ENCODE measurements at regions not wholly inside any gene's neighbourhood (a gene's known extent, or its start where the extent isn't known, plus 50 kb on each side); places are given as distances from the start of the nearest gene placed in this dataset.

DNA sequence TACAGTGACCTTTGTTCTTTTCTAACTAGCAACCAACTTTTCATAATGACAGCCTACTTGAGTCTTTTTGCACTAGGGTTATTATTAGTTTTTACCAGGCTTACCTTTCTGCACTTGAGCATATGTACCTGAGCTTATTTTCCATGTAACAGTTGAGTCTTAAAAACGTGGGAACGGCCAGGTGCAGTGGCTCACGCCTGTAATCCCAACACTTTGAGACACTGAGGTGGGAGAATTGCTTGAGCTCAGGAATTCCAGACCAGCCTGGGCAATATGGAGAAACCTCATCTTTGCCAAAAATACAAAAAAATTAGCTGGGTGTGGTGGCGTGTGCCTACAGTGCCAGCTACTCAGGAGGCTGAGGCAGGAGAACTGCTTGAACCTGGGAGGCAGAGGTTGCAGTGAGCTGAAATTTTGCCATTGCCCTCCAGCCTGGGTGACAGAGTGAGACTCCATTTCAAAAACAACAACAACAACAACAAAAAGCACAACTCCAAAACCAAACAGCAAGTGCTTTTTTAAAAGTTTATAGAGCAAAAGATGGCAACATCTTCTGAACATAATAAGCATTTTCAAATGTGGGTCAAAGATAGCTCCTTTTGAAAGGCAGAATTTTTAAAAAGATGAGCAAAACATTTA, 57.1 kb upstream of the CD28 start:
- H3K36me3 ChIP-seq (ENCODE audit: control insufficient read depth in 1 of 2, insufficient read depth in 2 of 2, low read length in 2 of 2): no peaks in the 10 kb centered on the region
- H2AFZ ChIP-seq (ENCODE audit: insufficient read depth, low read length, poor library complexity): no peak overlapping the region
- H4K91ac ChIP-seq (ENCODE audit: low read depth, low read length): no peak overlapping the region
- no peak for DNase-seq
- no peak overlapping the region for H2BK120ac ChIP-seq (ENCODE audit: insufficient read depth, low read length, poor library complexity)
- no peak overlapping the region for H3K23ac ChIP-seq (ENCODE audit: low read length)
- no peak overlapping the region for H3K14ac ChIP-seq (ENCODE audit: low read length)
- H2BK12ac ChIP-seq (ENCODE audit: low read length): no peak overlapping the region
- H3K4me1 ChIP-seq (ENCODE audit: control insufficient read depth in 1 of 2, insufficient read depth in 2 of 2, low read length in 2 of 2): no peaks in the 10 kb centered on the region
- no peak overlapping the region for H4K8ac ChIP-seq (ENCODE audit: low read depth, low read length)
- no peaks in the 10 kb centered on the region for H3K9me3 ChIP-seq (ENCODE audit: insufficient read depth, low read depth, low read length)
- no peak overlapping the region for H3K18ac ChIP-seq (ENCODE audit: low read length)
- H3K9ac ChIP-seq (ENCODE audit: low read length): no peak overlapping the region
- H2AK5ac ChIP-seq (ENCODE audit: low read length): no peak overlapping the region
- H4K12ac ChIP-seq (ENCODE audit: low read depth, low read length): no peak overlapping the region
- no peaks in the 10 kb centered on the region for H3K27me3 ChIP-seq (ENCODE audit: insufficient read depth, low read length)
- H3K4me3 ChIP-seq (ENCODE audit: low read depth, low read length): no peak overlapping the region
- no peak overlapping the region for H3K4ac ChIP-seq (ENCODE audit: low read depth, low read length)
- no peaks in the 10 kb centered on the region for H3K79me2 ChIP-seq (ENCODE audit: control insufficient read depth, insufficient read depth, low read length, poor library complexity)
- no peak overlapping the region for H3K27ac ChIP-seq (ENCODE audit: low read depth, low read length)
- H3K4me2 ChIP-seq (ENCODE audit: low read length): no peak overlapping the region
- peaks cover 2% of the 10 kb centered on the region for H3K79me1 ChIP-seq (ENCODE audit: low read length)
- no CpG with 5 or more reads among the region's 4 CpGs for WGBS (ENCODE audit: extremely low coverage, insufficient coverage, insufficient read length)
- no peak overlapping the region for H2BK5ac ChIP-seq (ENCODE audit: low read depth, low read length, poor library complexity)

DNA sequence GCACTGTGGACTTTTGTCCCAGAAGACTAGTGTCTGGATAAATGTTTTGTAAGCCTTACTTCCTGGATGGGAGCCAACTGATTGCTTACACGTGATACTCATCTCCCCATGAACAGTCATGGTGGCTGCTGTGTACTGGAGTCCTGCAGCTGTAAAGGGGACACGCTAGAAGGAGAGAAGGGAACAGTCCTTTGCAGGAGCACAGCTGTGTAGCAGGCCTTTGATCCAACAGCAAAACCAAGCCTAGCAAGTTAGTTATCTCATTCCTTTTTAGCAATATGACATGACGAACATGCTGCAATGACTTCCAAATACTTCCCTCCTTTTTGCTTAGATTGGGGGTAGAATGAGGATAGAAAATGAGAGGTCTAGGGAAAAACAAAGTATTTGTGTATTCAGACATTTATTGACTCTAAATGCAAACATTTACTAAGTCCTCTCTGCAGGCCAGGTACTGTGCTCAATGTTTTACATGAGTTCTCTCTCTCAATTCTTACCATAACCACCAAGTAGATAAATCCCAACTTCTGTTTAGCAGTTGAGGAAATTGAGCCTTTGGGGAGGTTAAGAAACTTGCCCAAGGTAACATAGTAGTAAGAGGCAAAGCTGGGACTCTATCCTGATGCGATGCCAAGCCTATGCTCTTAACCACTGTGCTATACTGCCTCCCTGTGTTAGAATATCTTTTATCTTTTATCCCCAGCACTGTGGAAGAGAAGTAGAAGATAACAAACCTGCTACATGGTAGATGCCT, 55.4 kb upstream of the CD28 start:
- no peak overlapping the region for H3K18ac ChIP-seq (ENCODE audit: low read length)
- H4K8ac ChIP-seq (ENCODE audit: low read depth, low read length): no peak overlapping the region
- no peaks in the 10 kb centered on the region for H3K4me1 ChIP-seq (ENCODE audit: control insufficient read depth in 1 of 2, insufficient read depth in 2 of 2, low read length in 2 of 2)
- no peak overlapping the region for H3K23ac ChIP-seq (ENCODE audit: low read length)
- H3K79me1 ChIP-seq (ENCODE audit: low read length): peaks cover 2% of the 10 kb centered on the region
- no peak overlapping the region for H3K4ac ChIP-seq (ENCODE audit: low read depth, low read length)
- H3K4me2 ChIP-seq (ENCODE audit: low read length): no peak overlapping the region
- H3K36me3 ChIP-seq (ENCODE audit: control insufficient read depth in 1 of 2, insufficient read depth in 2 of 2, low read length in 2 of 2): no peaks in the 10 kb centered on the region
- no peak overlapping the region for H2AK5ac ChIP-seq (ENCODE audit: low read length)
- no peak overlapping the region for H2BK12ac ChIP-seq (ENCODE audit: low read length)
- H4K12ac ChIP-seq (ENCODE audit: low read depth, low read length): no peak overlapping the region
- H3K9me3 ChIP-seq (ENCODE audit: insufficient read depth, low read depth, low read length): no peaks in the 10 kb centered on the region
- no peak overlapping the region for H2BK120ac ChIP-seq (ENCODE audit: insufficient read depth, low read length, poor library complexity)
- no peak overlapping the region for H2BK5ac ChIP-seq (ENCODE audit: low read depth, low read length, poor library complexity)
- no peak overlapping the region for H3K4me3 ChIP-seq (ENCODE audit: low read depth, low read length)
- no peak overlapping the region for H3K27ac ChIP-seq (ENCODE audit: low read depth, low read length)
- H2AFZ ChIP-seq (ENCODE audit: insufficient read depth, low read length, poor library complexity): no peak overlapping the region
- H3K79me2 ChIP-seq (ENCODE audit: control insufficient read depth, insufficient read depth, low read length, poor library complexity): no peaks in the 10 kb centered on the region
- WGBS (ENCODE audit: extremely low coverage, insufficient coverage, insufficient read length): no CpG with 5 or more reads among the region's 4 CpGs
- H3K14ac ChIP-seq (ENCODE audit: low read length): no peak overlapping the region
- H3K27me3 ChIP-seq (ENCODE audit: insufficient read depth, low read length): no peaks in the 10 kb centered on the region
- DNase-seq: peak in 1 of 2 donors; percentile 63
- H4K91ac ChIP-seq (ENCODE audit: low read depth, low read length): no peak overlapping the region
- no peak overlapping the region for H3K9ac ChIP-seq (ENCODE audit: low read length)

DNA sequence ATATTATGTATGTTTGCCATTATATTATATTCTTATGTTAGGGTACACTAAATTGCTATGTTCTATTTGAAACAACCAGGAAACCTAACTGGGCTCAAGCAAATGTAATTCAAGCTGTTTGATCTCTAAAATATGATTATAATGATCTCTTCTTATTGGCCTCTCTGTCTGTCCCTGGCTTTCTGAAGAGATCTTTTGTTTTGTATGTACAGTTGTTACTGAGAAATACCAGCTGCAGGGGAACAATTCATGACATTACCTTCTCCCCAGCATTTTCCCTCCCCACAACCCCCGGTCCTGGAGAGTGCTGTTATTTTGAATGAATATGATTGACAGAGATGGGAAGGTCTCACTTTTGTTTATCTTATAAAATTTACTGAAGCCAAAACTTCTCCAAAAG, 54.8 kb upstream of the CD28 start:
- H3K79me1 ChIP-seq (ENCODE audit: low read length): peaks cover 2% of the 10 kb centered on the region
- no peaks in the 10 kb centered on the region for H3K36me3 ChIP-seq (ENCODE audit: control insufficient read depth in 1 of 2, insufficient read depth in 2 of 2, low read length in 2 of 2)
- no peak overlapping the region for H3K4me3 ChIP-seq (ENCODE audit: low read depth, low read length)
- no CpG with 5 or more reads among the region's 1 CpG for WGBS (ENCODE audit: extremely low coverage, insufficient coverage, insufficient read length)
- H3K18ac ChIP-seq (ENCODE audit: low read length): no peak overlapping the region
- H3K4me1 ChIP-seq (ENCODE audit: control insufficient read depth in 1 of 2, insufficient read depth in 2 of 2, low read length in 2 of 2): no peaks in the 10 kb centered on the region
- H2AK5ac ChIP-seq (ENCODE audit: low read length): no peak overlapping the region
- H3K9ac ChIP-seq (ENCODE audit: low read length): no peak overlapping the region
- no peak overlapping the region for H2BK120ac ChIP-seq (ENCODE audit: insufficient read depth, low read length, poor library complexity)
- DNase-seq: no peak
- H3K4me2 ChIP-seq (ENCODE audit: low read length): no peak overlapping the region
- no peaks in the 10 kb centered on the region for H3K79me2 ChIP-seq (ENCODE audit: control insufficient read depth, insufficient read depth, low read length, poor library complexity)
- no peak overlapping the region for H3K14ac ChIP-seq (ENCODE audit: low read length)
- H4K91ac ChIP-seq (ENCODE audit: low read depth, low read length): no peak overlapping the region
- H3K27me3 ChIP-seq (ENCODE audit: insufficient read depth, low read length): no peaks in the 10 kb centered on the region
- H4K8ac ChIP-seq (ENCODE audit: low read depth, low read length): no peak overlapping the region
- H3K4ac ChIP-seq (ENCODE audit: low read depth, low read length): no peak overlapping the region
- H3K9me3 ChIP-seq (ENCODE audit: insufficient read depth, low read depth, low read length): no peaks in the 10 kb centered on the region
- no peak overlapping the region for H3K27ac ChIP-seq (ENCODE audit: low read depth, low read length)
- no peak overlapping the region for H2BK5ac ChIP-seq (ENCODE audit: low read depth, low read length, poor library complexity)
- no peak overlapping the region for H3K23ac ChIP-seq (ENCODE audit: low read length)
- H4K12ac ChIP-seq (ENCODE audit: low read depth, low read length): no peak overlapping the region
- no peak overlapping the region for H2AFZ ChIP-seq (ENCODE audit: insufficient read depth, low read length, poor library complexity)
- no peak overlapping the region for H2BK12ac ChIP-seq (ENCODE audit: low read length)

DNA sequence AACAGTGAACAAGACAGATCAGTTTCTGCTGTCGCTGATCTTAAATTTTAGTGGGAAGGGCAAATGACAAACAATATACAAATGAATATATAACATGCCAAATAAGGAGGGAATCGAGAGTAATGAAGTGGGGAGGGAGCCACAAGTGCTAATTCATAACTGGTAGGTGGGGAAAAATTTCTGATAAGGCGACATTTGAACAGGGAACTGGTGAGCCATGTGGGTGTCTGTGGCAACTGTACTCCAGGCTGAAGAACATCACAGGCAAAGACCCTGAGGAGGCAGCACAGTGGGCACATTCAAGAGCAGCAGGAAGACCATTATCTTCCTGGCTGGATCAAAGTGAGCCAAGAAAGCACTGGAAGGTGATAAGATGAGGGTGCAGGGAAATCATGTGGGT, 51.6 kb upstream of the CD28 start:
- no peak overlapping the region for H2AK5ac ChIP-seq (ENCODE audit: low read length)
- WGBS (ENCODE audit: extremely low coverage, insufficient coverage, insufficient read length): no CpG with 5 or more reads among the region's 3 CpGs
- no peak overlapping the region for H4K8ac ChIP-seq (ENCODE audit: low read depth, low read length)
- no peak overlapping the region for H3K14ac ChIP-seq (ENCODE audit: low read length)
- H4K12ac ChIP-seq (ENCODE audit: low read depth, low read length): no peak overlapping the region
- H2AFZ ChIP-seq (ENCODE audit: insufficient read depth, low read length, poor library complexity): no peak overlapping the region
- no peak for DNase-seq
- H3K4me3 ChIP-seq (ENCODE audit: low read depth, low read length): no peak overlapping the region
- H3K36me3 ChIP-seq (ENCODE audit: control insufficient read depth in 1 of 2, insufficient read depth in 2 of 2, low read length in 2 of 2): no peaks in the 10 kb centered on the region
- no peak overlapping the region for H2BK120ac ChIP-seq (ENCODE audit: insufficient read depth, low read length, poor library complexity)
- H3K27ac ChIP-seq (ENCODE audit: low read depth, low read length): no peak overlapping the region
- H3K79me1 ChIP-seq (ENCODE audit: low read length): peaks cover 2% of the 10 kb centered on the region
- H2BK12ac ChIP-seq (ENCODE audit: low read length): no peak overlapping the region
- H2BK5ac ChIP-seq (ENCODE audit: low read depth, low read length, poor library complexity): no peak overlapping the region
- no peaks in the 10 kb centered on the region for H3K4me1 ChIP-seq (ENCODE audit: control insufficient read depth in 1 of 2, insufficient read depth in 2 of 2, low read length in 2 of 2)
- H3K79me2 ChIP-seq (ENCODE audit: control insufficient read depth, insufficient read depth, low read length, poor library complexity): no peaks in the 10 kb centered on the region
- H3K27me3 ChIP-seq (ENCODE audit: insufficient read depth, low read length): no peaks in the 10 kb centered on the region
- no peak overlapping the region for H3K4me2 ChIP-seq (ENCODE audit: low read length)
- no peak overlapping the region for H3K9ac ChIP-seq (ENCODE audit: low read length)
- H3K23ac ChIP-seq (ENCODE audit: low read length): no peak overlapping the region
- no peaks in the 10 kb centered on the region for H3K9me3 ChIP-seq (ENCODE audit: insufficient read depth, low read depth, low read length)
- H3K4ac ChIP-seq (ENCODE audit: low read depth, low read length): no peak overlapping the region
- H4K91ac ChIP-seq (ENCODE audit: low read depth, low read length): no peak overlapping the region
- H3K18ac ChIP-seq (ENCODE audit: low read length): no peak overlapping the region

Data from trophoblast cell (in vitro differentiated cells and primary cell).